ENCODE measurements at regions not wholly inside any gene's neighbourhood (a gene's known extent, or its start where the extent isn't known, plus 50 kb on each side); places are given as distances from the start of the nearest gene placed in this dataset.

DNA sequence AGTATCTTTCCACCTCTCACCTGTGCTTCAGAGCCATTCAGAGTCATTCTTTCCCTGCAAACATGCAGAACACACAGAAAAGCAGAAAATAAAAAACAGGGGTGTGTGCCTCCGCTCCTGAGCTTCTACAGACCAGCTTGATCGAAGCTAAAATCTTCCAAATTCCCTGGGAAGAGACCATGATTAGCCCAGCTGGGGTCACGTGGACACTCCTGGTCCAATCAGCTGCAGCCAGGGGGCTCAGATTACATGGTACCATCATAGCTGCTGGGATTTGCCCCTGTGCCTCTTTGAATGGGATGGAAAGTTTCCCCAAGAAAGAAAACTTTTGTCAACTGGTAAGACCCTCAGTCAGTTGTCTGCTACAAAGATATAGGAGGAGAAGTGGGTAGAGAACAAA lies 159.9 kb downstream of the TMEM114 start:
- no peak overlapping the region for H3K27ac ChIP-seq
- no peak overlapping the region for H3K4me3 ChIP-seq
- no peaks in the 10 kb centered on the region for H3K27me3 ChIP-seq
- TF ChIP-seq POLR2A (IDR thresholded peaks at IDR 0.05) (no peak), CTCF (IDR thresholded peaks at IDR 0.05) (no peak)
- no peaks in the 10 kb centered on the region for H3K36me3 ChIP-seq
- no peaks in the 10 kb centered on the region for H3K9me3 ChIP-seq
- DNase-seq = no peak
- intact Hi-C loops (cut with DNase I) = no loop called here
- 41 to 53% methylated on average over 3 of the region's 3 CpGs for WGBS, 2 donors
- no peaks in the 10 kb centered on the region for H3K4me1 ChIP-seq

DNA sequence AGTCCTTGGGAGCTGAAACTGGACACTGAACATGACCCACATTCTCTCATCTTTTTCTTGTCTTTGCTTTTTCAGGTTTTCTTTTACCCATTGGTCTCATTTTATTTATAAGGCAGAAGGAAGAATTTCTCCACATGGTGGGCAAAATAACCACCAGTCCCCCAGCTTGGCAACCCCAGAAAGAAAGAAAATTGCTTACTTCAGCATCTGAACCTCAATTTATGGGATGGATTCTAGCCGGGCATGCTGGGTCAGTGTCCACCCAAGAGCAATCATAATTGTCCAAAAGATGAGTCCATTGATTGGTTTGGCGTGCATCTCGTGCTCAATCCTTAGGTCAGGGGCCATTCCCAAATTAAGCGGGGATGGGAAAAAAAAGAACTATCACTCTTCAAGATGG lies 163.7 kb downstream of the TMEM114 start:
- Histone ChIP-seq H3K4me1 (no peaks in the 10 kb centered on the region), H3K9me3 (no peaks in the 10 kb centered on the region), H3K27ac (no peak overlapping the region), H3K27me3 (no peaks in the 10 kb centered on the region), H3K36me3 (no peaks in the 10 kb centered on the region), H3K4me3 (no peak overlapping the region)
- no peak for DNase-seq
- TF ChIP-seq POLR2A (IDR thresholded peaks at IDR 0.05) = no peak
- no peak for TF ChIP-seq CTCF (IDR thresholded peaks at IDR 0.05)
- WGBS, 2 donors = 81 to 85% methylated on average over 4 of the region's 4 CpGs
- intact Hi-C loops (cut with DNase I) = no loop called here

GRCh38 chr16:8417145-8417544 lies 173.2 kb downstream of the TMEM114 start:
- no peak overlapping the region for H3K4me3 ChIP-seq
- no peaks in the 10 kb centered on the region for H3K9me3 ChIP-seq
- no peaks in the 10 kb centered on the region for H3K36me3 ChIP-seq
- no peaks in the 10 kb centered on the region for H3K27me3 ChIP-seq
- H3K4me1 ChIP-seq = no peaks in the 10 kb centered on the region
- TF ChIP-seq POLR2A (IDR thresholded peaks at IDR 0.05) (no peak), CTCF (IDR thresholded peaks at IDR 0.05) (no peak)
- 74 to 78% methylated on average over 4 of the region's 4 CpGs for WGBS, 2 donors
- H3K27ac ChIP-seq = no peak overlapping the region
- no peak for DNase-seq
- intact Hi-C loops (cut with DNase I) = no loop called here

- H3K27me3 ChIP-seq = no peaks in the 10 kb centered on the region
- H3K27ac ChIP-seq = no peak overlapping the region
- 68 to 75% methylated on average over 8 to 9 of the region's 9 CpGs for WGBS, 2 donors
Measured at GRCh38 chr16:8408855-8409567, 181.3 kb downstream of the TMEM114 start.

DNA sequence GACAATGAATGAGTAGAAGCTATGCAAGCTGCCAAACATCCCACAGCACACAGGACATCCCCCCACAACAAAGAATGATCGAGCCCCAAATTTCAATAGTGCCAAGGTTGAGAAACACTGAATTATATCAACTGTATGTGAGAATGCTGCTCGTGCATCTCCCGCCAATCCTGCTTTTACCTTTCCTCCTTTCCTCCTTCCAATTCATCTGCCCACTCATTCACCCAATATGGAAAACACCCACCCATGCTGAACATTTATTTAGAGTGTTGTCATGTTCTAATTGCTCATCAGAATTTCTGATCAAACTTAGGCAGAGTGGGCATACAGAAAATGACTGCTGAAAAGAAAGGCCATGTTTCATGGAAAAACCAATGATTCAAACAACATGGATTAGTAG lies 183.0 kb downstream of the TMEM114 start:
- Histone ChIP-seq H3K27me3 (no peaks in the 10 kb centered on the region), H3K4me1 (no peaks in the 10 kb centered on the region), H3K27ac (no peak overlapping the region), H3K36me3 (no peaks in the 10 kb centered on the region), H3K9me3 (no peaks in the 10 kb centered on the region), H3K4me3 (no peak overlapping the region)
- DNase-seq = no peak
- intact Hi-C loops (cut with DNase I) = no loop called here
- WGBS, 2 donors = 72 to 86% methylated on average over 3 of the region's 3 CpGs
- TF ChIP-seq POLR2A (IDR thresholded peaks at IDR 0.05) (no peak), CTCF (IDR thresholded peaks at IDR 0.05) (no peak)

More at GRCh38 chr16:8408855-8409567, 181.3 kb downstream of the TMEM114 start:
- Histone ChIP-seq H3K4me1 (no peaks in the 10 kb centered on the region), H3K4me3 (no peak overlapping the region), H3K36me3 (no peaks in the 10 kb centered on the region), H3K9me3 (no peaks in the 10 kb centered on the region)
- no peak for DNase-seq
- intact Hi-C loops (cut with DNase I) = no loop called here
- no peak for TF ChIP-seq POLR2A (IDR thresholded peaks at IDR 0.05)
- no peak for TF ChIP-seq CTCF (IDR thresholded peaks at IDR 0.05)
